ENCODE measurements at regions not wholly inside any gene's neighbourhood (a gene's known extent, or its start where the extent isn't known, plus 50 kb on each side); places are given as distances from the start of the nearest gene placed in this dataset.

- no peak overlapping the region for H3K4me3 ChIP-seq (ENCODE audit: low read depth, low read length)
- H3K36me3 ChIP-seq (ENCODE audit: control insufficient read depth in 2 of 2, insufficient read depth in 1 of 2, low read length in 2 of 2): no peaks in the 10 kb centered on the region
- POLR2A ChIA-PET: no interaction called here
- H3K4me1 ChIP-seq (ENCODE audit: control insufficient read depth, insufficient read depth, low read length): no peaks in the 10 kb centered on the region
- TF ChIP-seq ZNF114 (tag by site-specific recombination; IDR thresholded peaks at IDR 0.05) (no peak), TCF7L2 (IDR thresholded peaks at IDR 0.05; ENCODE audit: borderline replicate concordance, low read depth, low read length) (no peak), ZNF473 (tag by site-specific recombination; IDR thresholded peaks at IDR 0.05) (no peak)
- H3K9me3 ChIP-seq (ENCODE audit: control insufficient read depth, insufficient read depth, low read depth, low read length): no peaks in the 10 kb centered on the region
- no peak overlapping the region for H3K27ac ChIP-seq (ENCODE audit: extremely low read depth, low read depth, low read length)
- CTCF ChIA-PET: no interaction called here
These were observed 94.9 kb upstream of the DLX6 start for GRCh38 chr7:96910486-96910885.

- CTCF ChIA-PET: no interaction called here
- no peak overlapping the region for H3K27ac ChIP-seq (ENCODE audit: extremely low read depth, low read depth, low read length)
- H3K4me1 ChIP-seq (ENCODE audit: control insufficient read depth, insufficient read depth, low read length): no peaks in the 10 kb centered on the region
- no peaks in the 10 kb centered on the region for H3K36me3 ChIP-seq (ENCODE audit: control insufficient read depth in 2 of 2, insufficient read depth in 1 of 2, low read length in 2 of 2)
- no peak for TF ChIP-seq ZNF473 (tag by site-specific recombination; IDR thresholded peaks at IDR 0.05)
- no peak for TF ChIP-seq INSM2 (tag by site-specific recombination; IDR thresholded peaks at IDR 0.05)
- no peak for TF ChIP-seq REPIN1 (tag by site-specific recombination; IDR thresholded peaks at IDR 0.05; ENCODE audit: low read depth)
- TF ChIP-seq ZNF184 (tag by site-specific recombination; IDR thresholded peaks at IDR 0.05): no peak
- TF ChIP-seq ZNF449 (tag by site-specific recombination; IDR thresholded peaks at IDR 0.05): no peak
- TF ChIP-seq ZNF335 (tag by site-specific recombination; conservative IDR thresholded peaks at IDR 0.05): no peak
- no peak for TF ChIP-seq ZNF391 (tag by site-specific recombination; IDR thresholded peaks at IDR 0.05; ENCODE audit: borderline replicate concordance, low read depth)
- no peak for TF ChIP-seq ZNF155 (tag by site-specific recombination; IDR thresholded peaks at IDR 0.05)
- no peak for TF ChIP-seq OSR2 (tag by site-specific recombination; IDR thresholded peaks at IDR 0.05)
- no peak for TF ChIP-seq ZNF514 (tag by site-specific recombination; IDR thresholded peaks at IDR 0.05)
- no peak for TF ChIP-seq ZNF239 (tag by site-specific recombination; IDR thresholded peaks at IDR 0.05)
- H3K9me3 ChIP-seq (ENCODE audit: control insufficient read depth, insufficient read depth, low read depth, low read length): no peaks in the 10 kb centered on the region
- H3K4me3 ChIP-seq (ENCODE audit: low read depth, low read length): no peak overlapping the region
- POLR2A ChIA-PET: no interaction called here
These were observed 90.3 kb upstream of the DLX6 start for GRCh38 chr7:96915029-96915428.

DNA sequence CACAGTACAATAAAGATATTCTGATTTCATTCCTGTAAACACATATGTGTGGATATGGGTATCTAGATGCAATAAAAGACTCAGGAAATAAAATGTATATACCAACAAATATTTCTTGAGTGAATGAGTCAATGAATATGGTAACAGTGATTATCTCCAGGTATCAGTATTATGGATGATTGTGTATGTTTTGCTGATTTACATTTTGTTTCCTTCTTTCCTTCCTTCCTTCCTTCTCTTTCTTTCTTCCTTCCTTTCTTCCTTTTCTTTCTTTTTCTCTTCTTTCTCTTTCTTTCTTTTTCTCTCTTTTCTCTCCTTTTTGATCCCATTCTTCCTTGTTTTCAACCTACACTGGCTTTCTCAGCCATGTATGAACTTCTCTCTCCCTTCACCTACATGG lies 85.3 kb upstream of the DLX6 start:
- H3K9me3 ChIP-seq (ENCODE audit: control insufficient read depth, insufficient read depth, low read depth, low read length): no peaks in the 10 kb centered on the region
- H3K4me3 ChIP-seq (ENCODE audit: low read depth, low read length): no peak overlapping the region
- H3K36me3 ChIP-seq (ENCODE audit: control insufficient read depth in 2 of 2, insufficient read depth in 1 of 2, low read length in 2 of 2): no peaks in the 10 kb centered on the region
- CTCF ChIA-PET: no interaction called here
- no peaks in the 10 kb centered on the region for H3K4me1 ChIP-seq (ENCODE audit: control insufficient read depth, insufficient read depth, low read length)
- H3K27ac ChIP-seq (ENCODE audit: extremely low read depth, low read depth, low read length): no peak overlapping the region
- POLR2A ChIA-PET: no interaction called here
- TF ChIP-seq ZNF561 (tag by site-specific recombination; IDR thresholded peaks at IDR 0.05; ENCODE audit: borderline replicate concordance): no peak
- no peak for TF ChIP-seq ZNF645 (tag by site-specific recombination; IDR thresholded peaks at IDR 0.05)
- TF ChIP-seq, protein P1, sequence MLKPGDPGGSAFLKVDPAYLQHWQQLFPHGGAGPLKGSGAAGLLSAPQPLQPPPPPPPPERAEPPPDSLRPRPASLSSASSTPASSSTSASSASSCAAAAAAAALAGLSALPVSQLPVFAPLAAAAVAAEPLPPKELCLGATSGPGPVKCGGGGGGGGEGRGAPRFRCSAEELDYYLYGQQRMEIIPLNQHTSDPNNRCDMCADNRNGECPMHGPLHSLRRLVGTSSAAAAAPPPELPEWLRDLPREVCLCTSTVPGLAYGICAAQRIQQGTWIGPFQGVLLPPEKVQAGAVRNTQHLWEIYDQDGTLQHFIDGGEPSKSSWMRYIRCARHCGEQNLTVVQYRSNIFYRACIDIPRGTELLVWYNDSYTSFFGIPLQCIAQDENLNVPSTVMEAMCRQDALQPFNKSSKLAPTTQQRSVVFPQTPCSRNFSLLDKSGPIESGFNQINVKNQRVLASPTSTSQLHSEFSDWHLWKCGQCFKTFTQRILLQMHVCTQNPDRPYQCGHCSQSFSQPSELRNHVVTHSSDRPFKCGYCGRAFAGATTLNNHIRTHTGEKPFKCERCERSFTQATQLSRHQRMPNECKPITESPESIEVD (tag by site-specific recombination; IDR thresholded peaks at IDR 0.05): no peak
- 0 out of 2 replicates have a peak, but pooled peaks have one; percentile 22 for TF ChIP-seq PRDM1 (tag by site-specific recombination; IDR thresholded peaks at IDR 0.05)
- no peak for TF ChIP-seq ZNF837 (tag by site-specific recombination; IDR thresholded peaks at IDR 0.05)
- TF ChIP-seq ZNF2 (tag by site-specific recombination; IDR thresholded peaks at IDR 0.05): no peak
- TF ChIP-seq, protein P2, sequence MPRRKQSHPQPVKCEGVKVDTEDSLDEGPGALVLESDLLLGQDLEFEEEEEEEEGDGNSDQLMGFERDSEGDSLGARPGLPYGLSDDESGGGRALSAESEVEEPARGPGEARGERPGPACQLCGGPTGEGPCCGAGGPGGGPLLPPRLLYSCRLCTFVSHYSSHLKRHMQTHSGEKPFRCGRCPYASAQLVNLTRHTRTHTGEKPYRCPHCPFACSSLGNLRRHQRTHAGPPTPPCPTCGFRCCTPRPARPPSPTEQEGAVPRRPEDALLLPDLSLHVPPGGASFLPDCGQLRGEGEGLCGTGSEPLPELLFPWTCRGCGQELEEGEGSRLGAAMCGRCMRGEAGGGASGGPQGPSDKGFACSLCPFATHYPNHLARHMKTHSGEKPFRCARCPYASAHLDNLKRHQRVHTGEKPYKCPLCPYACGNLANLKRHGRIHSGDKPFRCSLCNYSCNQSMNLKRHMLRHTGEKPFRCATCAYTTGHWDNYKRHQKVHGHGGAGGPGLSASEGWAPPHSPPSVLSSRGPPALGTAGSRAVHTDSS (tag by site-specific recombination; IDR thresholded peaks at IDR 0.05): no peak
- TF ChIP-seq ZNF677 (tag by site-specific recombination; IDR thresholded peaks at IDR 0.05): no peak
- no peak for TF ChIP-seq ZNF473 (tag by site-specific recombination; IDR thresholded peaks at IDR 0.05)
- TF ChIP-seq ZNF366 (tag by site-specific recombination; conservative IDR thresholded peaks at IDR 0.05): peak; percentile 53; the same call in 1 of the 2 replicates
- TF ChIP-seq SP2 (tag by site-specific recombination; IDR thresholded peaks at IDR 0.05): no peak
- no peak for TF ChIP-seq INSM2 (tag by site-specific recombination; IDR thresholded peaks at IDR 0.05)
- TF ChIP-seq YY2 (tag by site-specific recombination; IDR thresholded peaks at IDR 0.05): no peak
